Keratinocyte (primary cell): ENCODE measurements at regions not wholly inside any gene's neighbourhood (a gene's known extent, or its start where the extent isn't known, plus 50 kb on each side); places are given as distances from the start of the nearest gene placed in this dataset.

Experiments used
- CTCF ChIP-seq, 3 experiments: IDR thresholded peaks in 1 of 3; conservative IDR thresholded peaks in 1 of 3; optimal IDR thresholded peaks in 1 of 3; 2 replicates in 2 of 3; 3 replicates in 1 of 3; pipeline versions ENCODE3 to v1.5.1; 2011; ENCODE audit warnings: low read length in 3 of 3, mild to moderate bottlenecking in 3 of 3, moderate library complexity in 2 of 3, control low read depth in 1 of 3, inconsistent platforms in 1 of 3; ENCODE audit not compliant: insufficient read depth in 2 of 3; ENCODE audit errors: extremely low read depth in 1 of 3
- EZH2 ChIP-seq: IDR thresholded peaks from one replicate; pipeline ENCODE4 v1.6.1; 2012; ENCODE audit warnings: inconsistent platforms, mild to moderate bottlenecking, low read length, moderate library complexity

GRCh38 chr1:11594625-11595024, 59.6 kb downstream of the FBXO2 start:
- TF ChIP-seq CTCF (optimal IDR thresholded peaks at IDR 0.05 in 1 of 3, IDR thresholded peaks at IDR 0.05 in 1 of 3, conservative IDR thresholded peaks at IDR 0.05 in 1 of 3; ENCODE audit: extremely low read depth in 1 of 3, insufficient read depth in 2 of 3, low read length in 3 of 3) (no peak), EZH2 (no peak)
